Loucy (cell line): ENCODE measurements at regions not wholly inside any gene's neighbourhood (a gene's known extent, or its start where the extent isn't known, plus 50 kb on each side); places are given as distances from the start of the nearest gene placed in this dataset.
"Not testable (repeated sequence)": the region's sequence is repeated elsewhere in the genome, so short reads cannot be mapped to it uniquely, and the experiment has no call there.

Source experiments
- H2AFZ ChIP-seq: fragments of 200-600 bp; sonication (generic); 2 replicates; pipeline ENCODE4 v1.6.0; 2016; ENCODE audit warnings: antibody characterized with exemption, mild to moderate bottlenecking, low read length, moderate library complexity
- H3F3A ChIP-seq: fragments of 200-600 bp; 2 replicates; pipeline ENCODE4 v1.6.0; 2016; ENCODE audit warnings: antibody characterized with exemption, low read depth, mild to moderate bottlenecking
- H3K27me3 ChIP-seq: fragments of 200-600 bp; sonication (generic); 2 replicates; pipeline ENCODE4 v1.6.1; 2014; ENCODE audit warnings: low read length, mild to moderate bottlenecking; ENCODE audit not compliant: insufficient read depth, poor library complexity, severe bottlenecking
- H3K36me3 ChIP-seq: fragments of 200-600 bp; sonication (generic); 2 replicates; pipeline ENCODE4 v1.6.1; 2016; ENCODE audit warnings: low read length; ENCODE audit not compliant: insufficient read depth
- H3K4me1 ChIP-seq: fragments of 200-600 bp; sonication (generic); 2 replicates; pipeline ENCODE4 v1.5.1; 2014; ENCODE audit warnings: low read length, mild to moderate bottlenecking; ENCODE audit not compliant: insufficient read depth, poor library complexity, severe bottlenecking
- H3K4me2 ChIP-seq: fragments of 200-600 bp; sonication (generic); 2 replicates; pipeline ENCODE4 v1.6.0; 2014; ENCODE audit warnings: antibody characterized with exemption, low read length, low read depth, mild to moderate bottlenecking; ENCODE audit not compliant: poor library complexity, severe bottlenecking
- H3K4me3 ChIP-seq: fragments of 200-600 bp; sonication (generic); 2 replicates; pipeline ENCODE4 v1.5.1; 2014; ENCODE audit warnings: low read length, mild to moderate bottlenecking, mixed read lengths; ENCODE audit not compliant: poor library complexity, severe bottlenecking
- H3K79me2 ChIP-seq: fragments of 200-600 bp; sonication (generic); 2 replicates; pipeline ENCODE4 v1.6.1; 2014; ENCODE audit warnings: low read length; ENCODE audit not compliant: insufficient read depth
- H3K9ac ChIP-seq: fragments of 200-600 bp; sonication (generic); 2 replicates; pipeline ENCODE4 v1.6.0; 2014; ENCODE audit warnings: mild to moderate bottlenecking, low read depth, low read length, moderate library complexity; ENCODE audit not compliant: poor library complexity, severe bottlenecking
- H3K9me2 ChIP-seq: fragments of 200-600 bp; sonication (generic); replicated peaks from 2 replicates; pipeline ENCODE4 v1.6.1; 2016; ENCODE audit warnings: low read depth, low read length, mixed read lengths
- H3K9me3 ChIP-seq: fragments of 200-600 bp; sonication (generic); 2 replicates; pipeline ENCODE4 v1.6.1; 2014; ENCODE audit warnings: mild to moderate bottlenecking, antibody characterized with exemption, low read length, low read depth; ENCODE audit not compliant: insufficient read depth
- H4K20me1 ChIP-seq: fragments of 200-600 bp; sonication (generic); 2 replicates; pipeline ENCODE4 v1.6.0; 2014; ENCODE audit warnings: antibody characterized with exemption, low read length, mild to moderate bottlenecking; ENCODE audit not compliant: insufficient read depth, poor library complexity, severe bottlenecking
- EZH2phosphoT487 ChIP-seq: fragments of 200-600 bp; IDR thresholded peaks from 2 replicates; pipeline ENCODE4 v1.6.1; 2018; ENCODE audit warnings: antibody characterized with exemption, mild to moderate bottlenecking, moderate library complexity, borderline replicate concordance
- TF ChIP-seq, protein P1 (sequence below): fragments of 200-600 bp; sonication (generic); conservative IDR thresholded peaks from 2 replicates; pipeline ENCODE4 v1.5.1; 2014; ENCODE audit warnings: mild to moderate bottlenecking, antibody characterized with exemption, low read length

DNA sequence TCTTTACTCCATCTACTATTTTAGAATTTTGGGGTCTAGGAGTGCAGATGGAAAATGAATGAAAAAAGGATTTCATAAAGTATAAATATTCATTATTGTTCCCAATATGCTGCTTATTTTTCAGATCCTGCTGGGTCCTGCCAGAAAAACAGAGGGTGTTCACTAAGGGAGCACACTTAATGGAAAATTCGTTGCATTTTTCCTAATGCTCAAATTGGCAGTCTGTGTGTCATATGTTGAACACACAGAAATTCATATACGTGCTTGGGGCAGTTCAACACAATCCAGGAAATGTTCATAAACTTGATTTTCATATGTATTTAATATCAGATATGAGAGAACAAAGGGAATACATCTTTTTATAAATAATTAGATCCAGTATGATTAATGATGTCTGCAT lies 1019.4 kb downstream of the EPHA7 start:
- H3F3A ChIP-seq = no peaks in the 10 kb centered on the region
- no peak overlapping the region for H3K4me3 ChIP-seq
- H3K4me2 ChIP-seq = no peak overlapping the region
- no peaks in the 10 kb centered on the region for H3K36me3 ChIP-seq
- H4K20me1 ChIP-seq = no peaks in the 10 kb centered on the region
- H3K4me1 ChIP-seq = no peaks in the 10 kb centered on the region
- no peaks in the 10 kb centered on the region for H3K27me3 ChIP-seq
- no peaks in the 10 kb centered on the region for H3K79me2 ChIP-seq
- no peaks in the 10 kb centered on the region for H3K9me2 ChIP-seq
- H2AFZ ChIP-seq = no peak overlapping the region
- H3K9me3 ChIP-seq = no peaks in the 10 kb centered on the region
- H3K9ac ChIP-seq = no peak overlapping the region
- TF ChIP-seq, protein P1, sequence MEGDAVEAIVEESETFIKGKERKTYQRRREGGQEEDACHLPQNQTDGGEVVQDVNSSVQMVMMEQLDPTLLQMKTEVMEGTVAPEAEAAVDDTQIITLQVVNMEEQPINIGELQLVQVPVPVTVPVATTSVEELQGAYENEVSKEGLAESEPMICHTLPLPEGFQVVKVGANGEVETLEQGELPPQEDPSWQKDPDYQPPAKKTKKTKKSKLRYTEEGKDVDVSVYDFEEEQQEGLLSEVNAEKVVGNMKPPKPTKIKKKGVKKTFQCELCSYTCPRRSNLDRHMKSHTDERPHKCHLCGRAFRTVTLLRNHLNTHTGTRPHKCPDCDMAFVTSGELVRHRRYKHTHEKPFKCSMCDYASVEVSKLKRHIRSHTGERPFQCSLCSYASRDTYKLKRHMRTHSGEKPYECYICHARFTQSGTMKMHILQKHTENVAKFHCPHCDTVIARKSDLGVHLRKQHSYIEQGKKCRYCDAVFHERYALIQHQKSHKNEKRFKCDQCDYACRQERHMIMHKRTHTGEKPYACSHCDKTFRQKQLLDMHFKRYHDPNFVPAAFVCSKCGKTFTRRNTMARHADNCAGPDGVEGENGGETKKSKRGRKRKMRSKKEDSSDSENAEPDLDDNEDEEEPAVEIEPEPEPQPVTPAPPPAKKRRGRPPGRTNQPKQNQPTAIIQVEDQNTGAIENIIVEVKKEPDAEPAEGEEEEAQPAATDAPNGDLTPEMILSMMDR = no peak
- TF ChIP-seq EZH2phosphoT487 = no peak

- H3K9me2 ChIP-seq = not testable (repeated sequence)
Measured at GRCh38 chr6:92388706-92389105, 1030.7 kb downstream of the EPHA7 start.

DNA sequence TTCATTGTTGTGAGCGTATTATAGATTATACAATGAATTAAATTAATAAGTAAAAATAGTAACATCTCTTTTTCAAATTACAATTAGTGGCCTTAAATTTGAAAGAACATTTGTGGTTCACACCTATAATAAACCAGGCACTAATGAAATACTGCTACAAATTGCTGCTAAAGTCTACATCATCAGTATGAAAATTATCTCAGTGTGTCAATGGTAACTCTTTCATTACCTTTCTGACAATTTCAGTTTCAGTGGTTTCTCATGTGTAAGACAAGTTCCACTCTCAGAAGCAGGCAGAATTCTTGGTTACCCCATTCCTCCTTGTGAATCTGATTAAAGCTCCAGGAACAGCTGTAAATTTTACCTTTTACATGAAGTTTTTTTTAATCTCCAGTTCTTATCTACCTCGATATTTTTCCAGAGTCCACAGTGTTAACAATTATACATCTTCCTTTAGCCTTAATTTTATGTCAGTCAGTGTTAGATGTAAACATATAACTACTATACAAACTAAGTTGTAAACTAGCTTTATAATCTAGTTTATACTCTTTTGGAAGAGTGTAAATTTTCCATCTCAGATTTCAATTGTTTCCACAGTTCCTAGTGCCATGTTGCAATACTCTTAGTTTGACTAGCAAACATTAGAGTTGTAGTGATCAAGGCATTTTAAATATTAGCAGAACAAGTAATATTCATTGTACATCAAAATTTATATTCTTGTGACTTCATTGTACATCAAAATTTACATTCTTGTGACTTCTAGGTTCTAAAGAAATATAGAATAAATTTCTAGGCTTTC lies 1038.4 kb downstream of the EPHA7 start:
- H3K9ac ChIP-seq = no peak overlapping the region
- H3K4me3 ChIP-seq = no peak overlapping the region
- H3K4me1 ChIP-seq = no peaks in the 10 kb centered on the region
- no peaks in the 10 kb centered on the region for H3K9me3 ChIP-seq
- no peaks in the 10 kb centered on the region for H3K79me2 ChIP-seq
- H2AFZ ChIP-seq = no peak overlapping the region
- no peaks in the 10 kb centered on the region for H3K36me3 ChIP-seq
- TF ChIP-seq EZH2phosphoT487 = no peak
- TF ChIP-seq, protein P1 = no peak
- H3F3A ChIP-seq = no peaks in the 10 kb centered on the region
- H3K27me3 ChIP-seq = no peaks in the 10 kb centered on the region
- no peak overlapping the region for H3K4me2 ChIP-seq
- H4K20me1 ChIP-seq = no peaks in the 10 kb centered on the region
- H3K9me2 ChIP-seq = no peaks in the 10 kb centered on the region

More at GRCh38 chr6:92388706-92389105, 1030.7 kb downstream of the EPHA7 start:
- not testable (repeated sequence) for H4K20me1 ChIP-seq, H3K4me3 ChIP-seq, H3K79me2 ChIP-seq, H2AFZ ChIP-seq, H3F3A ChIP-seq, H3K9ac ChIP-seq, H3K4me2 ChIP-seq, H3K36me3 ChIP-seq, H3K4me1 ChIP-seq, H3K27me3 ChIP-seq, H3K9me3 ChIP-seq

GRCh38 chr6:92377137-92377536 lies 1042.2 kb downstream of the EPHA7 start:
- Histone ChIP-seq H3K4me1 (no peaks in the 10 kb centered on the region), H3K36me3 (no peaks in the 10 kb centered on the region), H3K4me3 (no peak overlapping the region), H3K4me2 (no peak overlapping the region), H4K20me1 (no peaks in the 10 kb centered on the region), H3K9me3 (no peaks in the 10 kb centered on the region), H3K79me2 (no peaks in the 10 kb centered on the region), H3K9me2 (no peaks in the 10 kb centered on the region), H3K9ac (no peak overlapping the region), H3K27me3 (no peaks in the 10 kb centered on the region), H3F3A (no peaks in the 10 kb centered on the region), H2AFZ (no peak overlapping the region)
- no peak for TF ChIP-seq EZH2phosphoT487
